HFF-Myc (cell line): ENCODE measurements at regions not wholly inside any gene's neighbourhood (a gene's known extent, or its start where the extent isn't known, plus 50 kb on each side); places are given as distances from the start of the nearest gene placed in this dataset.

Experiments used
- DNase-seq: peaks from one replicate; pipeline ENCODE4 v3.0.0-alpha.2; 2011; ENCODE audit warnings: low read depth; ENCODE audit errors: extremely low read depth
- H3K4me3 ChIP-seq: replicated peaks from 2 replicates; pipeline ENCODE4 v1.5.1; 2011; ENCODE audit warnings: low read depth, mild to moderate bottlenecking, control low read depth, low read length
- CTCF ChIP-seq: IDR thresholded peaks from 2 replicates; pipeline ENCODE4 v1.5.1; 2012; ENCODE audit warnings: mild to moderate bottlenecking, low read depth, low read length, control low read depth; ENCODE audit errors: missing control alignments

DNA sequence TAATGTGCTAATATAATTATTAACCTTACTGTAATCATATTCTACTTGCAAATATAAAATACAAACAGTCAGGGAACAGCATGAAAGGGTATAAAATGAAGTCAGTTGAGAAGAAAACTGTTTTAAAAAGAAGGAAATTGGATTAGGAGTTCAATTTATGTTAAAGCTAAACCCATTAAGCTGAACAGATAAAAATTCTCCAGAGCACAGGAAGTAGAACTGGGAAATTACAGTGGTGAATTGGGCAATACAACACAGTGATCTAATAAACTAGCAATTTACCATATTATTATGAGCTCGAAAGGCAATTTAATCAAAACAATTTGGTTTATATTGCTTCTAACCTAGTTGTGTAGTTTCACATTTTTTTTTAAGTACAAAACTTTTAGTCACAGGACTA, 407.4 kb upstream of the RGS17 start:
- H3K4me3 ChIP-seq, result no peak overlapping the region
- DNase-seq, result no peak
- no peak for TF ChIP-seq CTCF

GRCh38 chr6:153537422-153537821, 406.3 kb upstream of the RGS17 start:
- no peak overlapping the region for H3K4me3 ChIP-seq
- DNase-seq, result no peak
- TF ChIP-seq CTCF, result no peak

- TF ChIP-seq CTCF, result no peak
- DNase-seq, result no peak
Measured at GRCh38 chr6:153526479-153526878, 395.4 kb upstream of the RGS17 start.

DNA sequence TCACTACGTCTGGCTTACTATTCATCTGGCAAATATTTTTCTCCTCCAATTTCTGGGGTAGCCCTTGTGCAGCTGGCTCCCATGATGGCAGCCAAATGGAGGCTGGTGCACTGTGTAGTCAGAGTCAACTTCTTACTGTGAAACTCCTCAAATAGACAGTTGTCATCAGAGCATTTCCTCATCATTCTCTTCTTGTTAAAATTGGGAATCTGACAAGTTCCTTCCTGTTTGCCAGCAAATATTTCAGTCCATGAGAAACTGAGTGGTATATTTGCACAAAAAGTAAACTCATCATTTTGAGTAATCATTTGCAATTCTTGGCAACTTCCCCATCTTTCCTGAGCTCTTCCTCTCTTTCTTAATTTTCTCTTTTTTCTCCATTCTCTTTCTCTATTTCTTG, 394.9 kb upstream of the RGS17 start:
- TF ChIP-seq CTCF, result no peak
- H3K4me3 ChIP-seq, result no peak overlapping the region
- no peak for DNase-seq

More at GRCh38 chr6:153526479-153526878, 395.4 kb upstream of the RGS17 start:
- no peak overlapping the region for H3K4me3 ChIP-seq

DNA sequence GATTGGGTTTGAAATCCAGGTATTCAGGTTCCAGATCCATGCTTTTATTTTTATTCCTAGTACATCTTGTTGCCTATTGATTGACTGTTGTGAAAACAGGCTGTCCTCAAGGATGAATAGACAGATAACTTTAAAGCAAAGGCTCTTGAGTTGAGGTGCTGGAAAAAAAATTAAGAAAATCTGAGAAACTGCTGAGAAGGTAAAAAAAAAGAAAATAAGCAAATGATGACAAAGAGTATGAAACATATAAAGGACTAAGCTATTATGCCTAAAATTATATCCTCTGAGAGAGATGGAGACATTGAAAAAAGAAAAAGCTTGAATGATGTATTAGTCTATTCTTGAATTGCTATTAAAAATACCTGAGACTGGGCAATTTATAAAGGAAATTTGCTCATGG, 392.3 kb upstream of the RGS17 start:
- no peak overlapping the region for H3K4me3 ChIP-seq
- TF ChIP-seq CTCF, result no peak
- DNase-seq, result no peak

DNA sequence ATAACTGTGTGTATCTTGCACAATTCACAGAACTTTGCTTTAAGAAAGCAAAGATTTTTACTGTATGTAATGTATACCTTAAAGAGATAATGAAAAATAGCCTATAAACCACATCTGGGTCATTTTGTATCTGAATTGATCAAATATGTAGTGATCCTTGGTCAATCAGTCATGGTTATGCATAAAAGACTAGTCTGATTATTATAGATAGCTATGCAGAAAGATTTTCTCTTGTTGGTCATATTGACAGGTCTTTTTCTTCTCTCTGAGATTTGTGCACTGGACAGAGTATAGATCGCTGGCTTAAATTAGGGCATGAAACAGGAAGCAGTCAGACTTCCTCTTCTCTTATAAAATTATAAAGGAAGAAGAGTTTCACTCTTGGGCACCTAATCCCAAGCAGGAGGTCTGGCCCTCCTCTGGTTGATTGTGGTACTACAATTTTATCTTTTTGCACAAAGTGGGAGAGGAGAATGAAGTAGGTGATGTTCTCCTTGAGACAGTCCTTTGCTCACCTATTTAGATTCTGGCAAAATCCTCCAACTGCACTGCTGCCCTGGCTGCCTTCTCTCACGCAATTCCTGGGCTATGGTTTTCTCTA, 380.9 kb upstream of the RGS17 start:
- H3K4me3 ChIP-seq, result no peak overlapping the region
- DNase-seq, result peak; percentile 17
- TF ChIP-seq CTCF, result peak; percentile 50

DNA sequence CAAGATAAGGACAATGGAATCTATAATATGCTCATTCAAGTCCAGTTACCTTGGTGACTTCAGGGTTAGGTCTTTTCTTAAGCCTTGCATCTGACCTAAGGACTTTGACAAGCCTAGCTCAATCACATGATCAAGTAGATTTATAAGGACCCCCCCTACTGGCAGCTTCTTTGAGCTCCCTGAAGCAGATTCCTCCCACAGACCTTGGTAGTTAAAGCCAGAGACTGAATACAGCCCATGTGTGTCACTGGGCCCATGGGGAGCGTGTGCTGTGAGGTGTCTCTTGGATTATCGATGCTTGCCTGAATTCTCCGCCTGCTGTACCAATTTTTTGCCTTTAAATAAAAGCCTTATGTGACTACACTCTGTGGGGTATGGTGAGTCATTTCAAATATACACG, 372.7 kb upstream of the RGS17 start:
- TF ChIP-seq CTCF, result no peak
- DNase-seq, result no peak
- no peak overlapping the region for H3K4me3 ChIP-seq
